ENCODE measurements at regions not wholly inside any gene's neighbourhood (a gene's known extent, or its start where the extent isn't known, plus 50 kb on each side); places are given as distances from the start of the nearest gene placed in this dataset.

- no peaks in the 10 kb centered on the region for H3K79me2 ChIP-seq (ENCODE audit: insufficient read depth, low read length)
Measured at GRCh38 chr1:8256321-8256720, 61.6 kb upstream of the SLC45A1 start.

GRCh38 chr1:8255712-8256111 lies 62.2 kb upstream of the SLC45A1 start:
- Histone ChIP-seq H3K4me3 (ENCODE audit: low read length, poor library complexity, severe bottlenecking) (no peak overlapping the region), H3F3A (ENCODE audit: low read depth) (no peaks in the 10 kb centered on the region), H4K20me1 (ENCODE audit: insufficient read depth, low read length, poor library complexity, severe bottlenecking) (no peaks in the 10 kb centered on the region), H2AFZ (ENCODE audit: low read length) (no peak overlapping the region), H3K4me2 (ENCODE audit: low read depth, low read length, poor library complexity, severe bottlenecking) (no peak overlapping the region), H3K9me3 (ENCODE audit: insufficient read depth, low read depth, low read length) (no peaks in the 10 kb centered on the region), H3K36me3 (ENCODE audit: insufficient read depth, low read length) (no peaks in the 10 kb centered on the region), H3K9me2 (replicated peaks; ENCODE audit: low read depth, low read length) (no peaks in the 10 kb centered on the region), H3K9ac (ENCODE audit: low read depth, low read length, poor library complexity, severe bottlenecking) (no peak overlapping the region), H3K4me1 (ENCODE audit: insufficient read depth, low read length, poor library complexity, severe bottlenecking) (no peaks in the 10 kb centered on the region), H3K79me2 (ENCODE audit: insufficient read depth, low read length) (no peaks in the 10 kb centered on the region), H3K27me3 (ENCODE audit: insufficient read depth, low read length, poor library complexity, severe bottlenecking) (no peaks in the 10 kb centered on the region)
- TF ChIP-seq EZH2phosphoT487 (IDR thresholded peaks at IDR 0.05; ENCODE audit: borderline replicate concordance) (no peak), CTCF (conservative IDR thresholded peaks at IDR 0.05; ENCODE audit: low read length) (no peak)

More at GRCh38 chr1:8256321-8256720, 61.6 kb upstream of the SLC45A1 start:
- no peaks in the 10 kb centered on the region for H3K9me3 ChIP-seq (ENCODE audit: insufficient read depth, low read depth, low read length)
- H3K4me1 ChIP-seq (ENCODE audit: insufficient read depth, low read length, poor library complexity, severe bottlenecking): no peaks in the 10 kb centered on the region
- no peak overlapping the region for H3K4me3 ChIP-seq (ENCODE audit: low read length, poor library complexity, severe bottlenecking)
- no peaks in the 10 kb centered on the region for H4K20me1 ChIP-seq (ENCODE audit: insufficient read depth, low read length, poor library complexity, severe bottlenecking)
- H3K9ac ChIP-seq (ENCODE audit: low read depth, low read length, poor library complexity, severe bottlenecking): no peak overlapping the region
- no peak overlapping the region for H3K4me2 ChIP-seq (ENCODE audit: low read depth, low read length, poor library complexity, severe bottlenecking)
- no peak overlapping the region for H2AFZ ChIP-seq (ENCODE audit: low read length)
- TF ChIP-seq EZH2phosphoT487 (IDR thresholded peaks at IDR 0.05; ENCODE audit: borderline replicate concordance) (no peak), CTCF (conservative IDR thresholded peaks at IDR 0.05; ENCODE audit: low read length) (no peak)
- no peaks in the 10 kb centered on the region for H3K36me3 ChIP-seq (ENCODE audit: insufficient read depth, low read length)
- no peaks in the 10 kb centered on the region for H3K9me2 ChIP-seq (replicated peaks; ENCODE audit: low read depth, low read length)
- H3K27me3 ChIP-seq (ENCODE audit: insufficient read depth, low read length, poor library complexity, severe bottlenecking): no peaks in the 10 kb centered on the region
- no peaks in the 10 kb centered on the region for H3F3A ChIP-seq (ENCODE audit: low read depth)

- no peaks in the 10 kb centered on the region for H3K36me3 ChIP-seq (ENCODE audit: insufficient read depth, low read length)
- no peaks in the 10 kb centered on the region for H3K9me3 ChIP-seq (ENCODE audit: insufficient read depth, low read depth, low read length)
- peaks cover 15% of the 10 kb centered on the region for H3K4me1 ChIP-seq (ENCODE audit: insufficient read depth, low read length, poor library complexity, severe bottlenecking)
- no peaks in the 10 kb centered on the region for H3K9me2 ChIP-seq (replicated peaks; ENCODE audit: low read depth, low read length)
- TF ChIP-seq EZH2phosphoT487 (IDR thresholded peaks at IDR 0.05; ENCODE audit: borderline replicate concordance): no peak
- TF ChIP-seq CTCF (conservative IDR thresholded peaks at IDR 0.05; ENCODE audit: low read length): no peak
- H3K4me2 ChIP-seq (ENCODE audit: low read depth, low read length, poor library complexity, severe bottlenecking): no peak overlapping the region
- no peaks in the 10 kb centered on the region for H4K20me1 ChIP-seq (ENCODE audit: insufficient read depth, low read length, poor library complexity, severe bottlenecking)
- no peak overlapping the region for H3K4me3 ChIP-seq (ENCODE audit: low read length, poor library complexity, severe bottlenecking)
- no peaks in the 10 kb centered on the region for H3K27me3 ChIP-seq (ENCODE audit: insufficient read depth, low read length, poor library complexity, severe bottlenecking)
- H2AFZ ChIP-seq (ENCODE audit: low read length): no peak overlapping the region
- no peaks in the 10 kb centered on the region for H3K79me2 ChIP-seq (ENCODE audit: insufficient read depth, low read length)
- H3F3A ChIP-seq (ENCODE audit: low read depth): no peaks in the 10 kb centered on the region
- H3K9ac ChIP-seq (ENCODE audit: low read depth, low read length, poor library complexity, severe bottlenecking): no peak overlapping the region
Measured at GRCh38 chr1:8252266-8252951, 65.5 kb upstream of the SLC45A1 start.

Data from Loucy (cell line).